GM10248 (cell line): ENCODE measurements at regions not wholly inside any gene's neighbourhood (a gene's known extent, or its start where the extent isn't known, plus 50 kb on each side); places are given as distances from the start of the nearest gene placed in this dataset.
A peak's percentile ranks its signal among the peaks of the same experiment; 100 is the strongest.
"Not testable (repeated sequence)": the region's sequence is repeated elsewhere in the genome, so short reads cannot be mapped to it uniquely, and the experiment has no call there.

Experiments
- CTCF ChIA-PET: fragments of 300-600 bp; sonication (Branson Sonifier 250); formaldehyde crosslinking; extraction: SDS; loops from one replicate; lab custom pipeline; 2021; ENCODE audit warnings: antibody characterized with exemption; lab: Yijun Ruan, JAX
- POLR2A ChIA-PET: fragments of 350-650 bp; sonication (Branson Sonifier 250); formaldehyde crosslinking; extraction: SDS; loops from one replicate; lab custom pipeline; 2020; ENCODE audit warnings: antibody characterized with exemption; lab: Yijun Ruan, JAX
- DNase-seq: peaks from one replicate; pipeline ENCODE4 v3.0.0; 2012; ENCODE audit errors: extremely low spot score
- CTCF ChIP-seq: IDR thresholded peaks from 2 replicates; pipeline ENCODE4 v1.5.1; 2012; ENCODE audit warnings: mild to moderate bottlenecking, low read depth; ENCODE audit errors: extremely low read depth, missing control alignments, control extremely low read depth

- ChIA-PET CTCF (interaction anchor here (1.3 kb wide), 1 partner anchor 15 kb away, joined by 3 read pairs; no protein-coding TSS in a partner anchor), POLR2A (no interaction called here)
- DNase-seq: no peak
- no peak for TF ChIP-seq CTCF
Measured at GRCh38 chr6:137390334-137390733, 103.9 kb downstream of the OLIG3 start.

- peak; percentile 47 for DNase-seq
- no peak for TF ChIP-seq CTCF
- ChIA-PET POLR2A (no interaction called here), CTCF (interaction anchor here (1.3 kb wide), 1 partner anchor 14 kb away, joined by 3 read pairs; no protein-coding TSS in a partner anchor)
Measured at GRCh38 chr6:137389150-137389704, 105.0 kb downstream of the OLIG3 start.

- POLR2A ChIA-PET: no interaction called here
Measured at GRCh38 chr6:137387096-137387764, 107.0 kb downstream of the OLIG3 start.

GRCh38 chr6:137383287-137383686 is 110.9 kb downstream of the OLIG3 start:
- DNase-seq, POLR2A ChIA-PET: not testable (repeated sequence)
- CTCF ChIA-PET: interaction anchor here (1.4 kb wide), 1 partner anchor 11 kb away, joined by 4 read pairs; no protein-coding TSS in a partner anchor

More at GRCh38 chr6:137387096-137387764, 107.0 kb downstream of the OLIG3 start:
- CTCF ChIA-PET: interaction anchor here (0.7 to 1.5 kb wide), 5 partner anchors 9 to 73 kb away, joined by 3 to 6 read pairs (median 3); no protein-coding TSS in a partner anchor
- no peak for DNase-seq
- TF ChIP-seq CTCF: no peak

- CTCF ChIA-PET: interaction anchor here (1.2 to 1.4 kb wide), 4 partner anchors 9 to 301 kb away, joined by 3 to 4 read pairs (median 3); no protein-coding TSS in a partner anchor
- TF ChIP-seq CTCF: no peak
- DNase-seq: no peak
- POLR2A ChIA-PET: no interaction called here
Measured at GRCh38 chr6:137378090-137378369, 116.2 kb downstream of the OLIG3 start.

- TF ChIP-seq CTCF: no peak
Measured at GRCh38 chr6:137373296-137373695, 120.9 kb downstream of the OLIG3 start.

GRCh38 chr6:137372532-137372931 is 121.7 kb downstream of the OLIG3 start:
- no peak for TF ChIP-seq CTCF
- DNase-seq: no peak
- ChIA-PET POLR2A (no interaction called here), CTCF (interaction anchor here (1.1 to 1.8 kb wide), 4 partner anchors 11 to 50 kb away, joined by 3 to 4 read pairs (median 3); no protein-coding TSS in a partner anchor)

More at GRCh38 chr6:137373296-137373695, 120.9 kb downstream of the OLIG3 start:
- POLR2A ChIA-PET: no interaction called here
- CTCF ChIA-PET: interaction anchor here (1.1 to 1.8 kb wide), 3 partner anchors 10 to 51 kb away, joined by 3 to 4 read pairs (median 3); no protein-coding TSS in a partner anchor
- no peak for DNase-seq
